ENCODE measurements at regions not wholly inside any gene's neighbourhood (a gene's known extent, or its start where the extent isn't known, plus 50 kb on each side); places are given as distances from the start of the nearest gene placed in this dataset.
A peak's percentile ranks its signal among the peaks of the same experiment; 100 is the strongest.
"Not testable (repeated sequence)": the region's sequence is repeated elsewhere in the genome, so short reads cannot be mapped to it uniquely, and the experiment has no call there.

DNA sequence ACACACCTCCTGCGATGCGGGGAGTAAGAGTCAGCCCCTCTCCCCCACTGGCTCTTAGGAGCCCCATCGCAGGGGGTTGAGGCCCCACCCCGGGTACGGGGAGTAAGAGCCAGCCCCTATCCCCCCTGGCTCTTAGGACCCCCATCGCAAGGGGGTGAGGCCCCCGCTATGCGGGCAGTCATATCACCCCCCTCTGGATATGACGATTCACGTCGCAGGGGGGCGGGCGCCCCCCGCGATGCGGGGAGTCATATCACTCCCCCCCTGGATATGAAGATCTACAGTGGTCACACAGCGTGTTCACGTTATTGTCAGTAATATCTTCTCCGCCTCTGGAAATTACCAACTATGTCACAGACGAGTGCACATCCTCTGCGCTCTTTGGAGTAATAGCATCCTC, 61.1 kb downstream of the DEFB131A start:
- DNase-seq (ENCODE audit: low spot score) = not testable (repeated sequence)

DNA sequence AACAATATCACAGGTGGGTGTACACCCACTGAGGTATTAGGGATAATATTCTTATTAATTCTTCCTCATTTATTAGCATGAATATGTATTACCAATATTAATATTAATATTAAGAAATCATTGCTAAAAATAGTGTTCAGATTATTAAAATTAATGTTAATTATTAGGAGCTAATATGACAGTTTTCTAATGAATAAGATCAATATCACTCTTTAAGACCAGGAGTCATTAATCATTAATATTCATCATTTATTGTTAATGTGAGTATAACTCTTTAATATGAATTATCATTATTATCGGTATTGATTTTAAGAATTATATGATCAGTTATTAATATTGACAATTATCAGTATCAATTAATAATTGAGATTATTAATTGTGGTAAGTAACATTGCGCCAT, 62.5 kb downstream of the DEFB131A start:
- not testable (repeated sequence) for DNase-seq (ENCODE audit: low spot score)

DNA sequence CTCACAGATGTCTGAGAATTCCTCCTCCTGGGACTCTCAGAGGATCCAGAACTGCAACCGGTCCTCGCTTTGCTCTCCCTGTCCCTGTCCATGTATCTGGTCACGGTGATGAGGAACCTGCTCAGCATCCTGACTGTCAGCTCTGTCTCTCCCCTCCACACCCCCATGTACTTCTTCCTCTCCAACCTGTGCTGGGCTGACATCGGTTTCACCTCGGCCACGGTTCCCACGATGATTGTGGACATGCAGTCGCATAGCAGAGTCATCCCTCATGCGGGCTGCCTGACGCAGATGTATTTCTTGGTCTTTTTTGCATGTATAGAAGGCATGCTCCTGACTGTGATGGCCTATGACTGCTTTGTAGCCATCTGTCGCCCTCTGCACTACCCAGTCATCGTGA, 68.7 kb downstream of the DEFB131A start:
- DNase-seq (ENCODE audit: low spot score) = not testable (repeated sequence)

DNA sequence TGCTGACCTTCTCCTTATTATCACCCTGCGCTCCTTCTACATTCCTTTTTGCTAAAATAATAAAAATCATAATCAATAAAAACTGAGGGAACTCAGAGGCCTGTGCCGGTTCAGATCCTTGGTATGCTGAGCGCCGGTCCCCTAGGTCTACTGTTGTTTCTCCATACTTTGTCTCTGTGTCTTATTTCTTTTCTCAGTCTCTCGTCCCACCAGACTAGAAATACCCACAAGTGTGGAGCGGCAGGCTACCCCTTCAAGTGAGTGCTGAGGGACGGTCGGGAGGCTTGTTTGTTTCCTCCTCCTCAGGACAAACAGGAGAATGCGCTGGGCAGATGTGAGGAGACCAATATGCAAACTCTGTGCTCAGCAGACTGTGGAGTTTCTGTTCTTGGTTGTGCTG, 75.4 kb downstream of the DEFB131A start:
- not testable (repeated sequence) for DNase-seq (ENCODE audit: low spot score)

DNA sequence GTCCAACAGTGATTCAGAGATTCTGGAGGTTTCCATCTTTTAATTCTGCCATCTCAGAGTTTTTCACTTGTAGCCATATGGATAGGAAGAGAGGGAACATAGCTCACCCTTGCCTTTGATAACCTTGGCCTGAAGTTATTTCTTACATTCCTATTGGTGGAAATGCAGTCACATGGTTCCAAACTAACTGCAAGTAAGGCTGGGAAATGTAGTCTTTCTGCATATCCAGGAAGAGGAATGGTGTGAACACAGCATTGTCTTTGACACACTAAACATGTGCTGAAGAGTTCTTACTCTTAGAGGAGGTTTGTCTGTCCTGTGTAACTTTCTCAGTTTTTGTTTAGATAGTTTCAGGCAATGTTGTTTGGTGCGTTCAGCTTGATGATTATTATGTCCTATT, 78.7 kb downstream of the DEFB131A start:
- not testable (repeated sequence) for DNase-seq (ENCODE audit: low spot score)

DNA sequence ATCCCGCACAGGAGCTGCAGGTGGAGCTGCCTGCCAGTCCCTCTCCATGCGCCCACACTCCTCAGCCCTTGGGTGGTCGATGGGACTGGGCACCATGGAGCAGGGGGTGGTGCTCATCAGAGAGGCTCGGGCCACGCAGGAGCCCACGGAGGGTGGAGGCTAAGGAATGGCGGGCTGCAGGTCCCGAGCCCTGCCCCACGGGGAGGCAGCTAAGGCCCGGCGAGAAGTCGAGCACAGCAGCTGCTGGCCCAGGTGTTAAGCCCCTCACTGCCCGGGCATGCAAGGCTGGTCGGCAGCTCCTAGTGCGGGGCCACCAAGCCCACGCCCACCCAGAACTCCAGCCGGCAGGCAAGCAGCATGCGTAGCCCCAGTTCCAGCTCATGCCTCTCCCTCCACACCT, 80.2 kb downstream of the DEFB131A start:
- not testable (repeated sequence) for DNase-seq (ENCODE audit: low spot score)

DNA sequence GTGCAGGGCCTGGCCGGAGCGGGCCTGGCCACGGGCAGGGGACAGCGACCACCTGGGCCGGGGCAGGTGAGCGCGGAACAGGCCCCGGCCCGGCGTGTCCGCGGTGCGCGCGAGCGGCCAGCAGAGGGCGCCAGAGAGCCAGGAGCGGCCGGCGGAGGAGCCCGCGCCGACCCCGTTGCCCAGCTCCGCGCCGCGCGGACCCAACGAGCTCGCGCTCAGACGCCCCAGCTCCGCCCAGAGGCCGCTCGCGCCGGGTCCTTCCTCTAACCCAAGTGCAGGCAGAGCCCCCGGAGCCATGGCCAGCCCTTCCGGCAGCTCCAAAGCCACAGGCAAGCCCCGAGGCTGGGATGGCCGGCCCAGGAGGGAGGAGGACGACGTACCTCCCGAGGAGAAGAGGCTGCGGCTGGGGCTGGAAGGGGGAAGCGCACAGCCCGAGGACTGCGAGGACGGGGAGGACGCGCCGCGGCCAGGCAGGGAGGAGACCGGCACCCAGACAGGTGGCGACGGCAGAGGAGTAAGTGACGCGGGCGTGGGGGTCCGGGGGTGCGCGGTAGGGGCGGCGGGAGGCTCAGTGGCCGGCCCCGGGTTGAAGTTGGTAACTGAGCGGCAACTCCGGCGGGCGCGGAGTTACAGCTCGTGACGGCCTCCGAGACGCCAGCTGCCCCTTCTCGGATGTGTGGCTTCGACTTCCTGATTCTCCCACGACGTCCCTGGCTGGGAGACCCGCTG, 88.1 kb downstream of the DEFB131A start:
- peak; percentile 14 for DNase-seq (ENCODE audit: low spot score)

DNA sequence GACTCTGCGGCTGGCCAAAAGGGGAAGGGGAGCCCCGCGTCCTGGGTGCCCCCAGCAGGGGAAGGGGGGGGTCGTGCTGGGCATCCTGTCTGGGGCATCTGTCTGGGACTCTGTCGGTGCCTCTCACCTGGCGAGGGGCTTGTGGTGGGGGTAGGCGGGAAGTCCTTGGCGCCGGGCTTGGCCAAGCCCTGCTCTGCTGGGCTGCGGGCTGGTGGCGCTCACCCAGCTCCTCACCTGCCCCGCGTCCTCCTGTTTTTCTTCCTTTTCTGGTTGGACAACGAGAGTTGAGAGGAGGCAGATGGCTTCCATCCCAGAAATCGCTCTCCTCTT, 88.6 kb downstream of the DEFB131A start:
- DNase-seq (ENCODE audit: low spot score) = not testable (repeated sequence)

DNA sequence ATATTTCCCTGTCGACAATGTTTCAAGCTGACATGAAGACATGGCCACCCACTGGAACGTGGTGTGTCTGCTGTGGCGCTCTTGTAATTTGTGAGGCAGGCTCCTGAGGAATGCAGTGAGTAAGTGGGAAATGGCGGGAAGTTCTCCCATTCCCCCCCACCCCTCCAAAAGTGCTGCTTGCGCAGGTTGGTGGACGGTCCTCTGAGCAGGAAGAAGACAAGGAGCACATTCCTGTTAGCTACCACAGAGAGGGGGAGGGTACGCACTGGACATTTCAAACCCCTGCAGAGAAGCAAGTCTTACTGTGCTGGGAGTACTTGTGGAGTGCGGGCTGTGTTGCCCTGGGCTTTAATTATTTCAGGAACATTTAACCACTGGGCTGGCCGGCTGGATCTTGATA, 92.9 kb downstream of the DEFB131A start:
- not testable (repeated sequence) for DNase-seq (ENCODE audit: low spot score)

DNA sequence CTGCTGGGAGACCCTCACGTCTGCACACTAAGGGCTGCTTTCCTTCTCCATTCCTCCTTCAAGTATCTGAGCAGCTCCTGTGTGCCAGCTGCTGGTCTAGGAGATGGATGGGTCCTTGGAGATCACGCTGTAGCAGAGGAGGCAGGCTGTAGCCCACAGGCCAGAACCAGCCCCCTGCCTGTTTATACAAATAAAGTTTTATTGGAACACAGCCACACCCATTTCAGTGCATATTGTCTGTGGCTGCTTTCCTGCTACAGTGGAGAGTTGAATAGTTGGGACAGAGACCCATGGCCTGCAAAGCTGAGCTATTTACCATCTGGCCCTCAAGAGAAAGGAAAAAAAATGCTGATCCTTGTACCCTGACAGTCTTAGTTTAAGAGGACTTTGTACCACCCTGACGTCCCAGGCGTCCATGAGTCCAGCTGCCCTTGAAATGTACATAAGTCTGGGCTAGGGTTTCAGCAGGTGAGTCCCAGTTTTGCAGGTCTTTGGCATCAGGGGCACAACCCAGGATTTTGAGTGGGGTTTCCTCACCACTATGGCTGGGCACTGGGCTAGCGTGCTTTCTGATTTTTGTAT, 95.8 kb downstream of the DEFB131A start:
- DNase-seq (ENCODE audit: low spot score) = not testable (repeated sequence)

DNA sequence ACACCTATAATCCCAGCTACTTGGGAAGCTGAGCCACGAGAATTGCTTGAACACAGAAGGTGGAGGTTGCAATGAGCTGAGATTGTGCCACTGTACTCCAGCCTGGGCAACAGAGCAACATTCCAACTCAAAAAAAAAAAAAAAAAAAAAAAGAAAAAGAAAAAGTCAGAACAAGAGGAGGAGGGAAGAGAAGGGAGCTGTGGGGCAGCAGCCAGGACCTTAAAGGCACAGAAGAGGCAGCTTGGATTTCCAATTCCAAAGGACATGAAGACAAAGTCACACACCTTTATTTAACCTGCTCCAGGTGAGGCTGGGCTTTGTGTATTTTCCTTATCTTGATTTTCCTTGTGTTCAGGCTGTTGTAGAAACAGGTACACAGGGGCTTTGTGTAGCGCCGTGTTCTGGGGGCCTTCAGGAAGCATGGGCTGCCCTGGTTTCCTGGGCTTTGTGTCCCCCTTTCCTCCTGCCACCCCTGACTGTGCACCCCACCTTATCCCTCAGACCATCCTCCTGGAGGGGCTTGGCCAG, 97.2 kb downstream of the DEFB131A start:
- not testable (repeated sequence) for DNase-seq (ENCODE audit: low spot score)

DNA sequence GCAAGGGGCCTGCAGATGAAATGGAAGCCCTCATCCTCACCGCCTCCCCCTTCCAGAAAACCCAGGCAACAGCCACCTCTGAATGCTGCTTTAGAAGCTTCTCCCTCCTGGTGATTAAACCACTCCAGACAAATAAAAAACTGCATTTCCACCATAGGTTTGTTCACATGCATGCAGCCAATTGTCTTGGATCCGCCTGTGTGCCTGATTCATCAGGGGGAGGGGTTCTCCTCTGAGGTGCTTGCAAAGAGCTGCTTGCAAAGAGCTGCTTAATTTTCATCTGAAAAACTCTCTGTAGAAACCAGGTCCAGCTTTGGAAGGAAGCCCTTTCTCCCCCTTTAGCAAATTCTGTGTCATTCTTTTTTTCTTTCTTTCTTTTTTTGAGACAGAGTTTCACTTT, 100.6 kb downstream of the DEFB131A start:
- DNase-seq (ENCODE audit: low spot score) = not testable (repeated sequence)

DNA sequence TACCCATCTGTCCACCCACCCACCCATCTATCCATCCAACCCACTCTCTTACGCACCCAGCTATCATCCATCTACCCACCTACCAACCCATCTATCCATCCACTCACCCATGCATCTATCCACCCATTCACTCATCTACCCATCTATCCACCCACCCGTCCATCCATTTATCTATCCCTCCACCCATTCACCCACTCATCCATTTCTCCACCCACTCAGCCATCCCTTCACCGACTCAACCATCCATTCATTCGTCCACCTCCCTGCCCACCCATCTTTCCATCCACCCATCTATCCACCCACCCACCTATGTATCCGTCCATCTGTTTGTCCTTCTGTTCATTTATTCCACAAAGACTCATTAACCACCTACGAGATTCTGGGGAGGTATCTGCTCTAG, 103.3 kb downstream of the DEFB131A start:
- not testable (repeated sequence) for DNase-seq (ENCODE audit: low spot score)

DNA sequence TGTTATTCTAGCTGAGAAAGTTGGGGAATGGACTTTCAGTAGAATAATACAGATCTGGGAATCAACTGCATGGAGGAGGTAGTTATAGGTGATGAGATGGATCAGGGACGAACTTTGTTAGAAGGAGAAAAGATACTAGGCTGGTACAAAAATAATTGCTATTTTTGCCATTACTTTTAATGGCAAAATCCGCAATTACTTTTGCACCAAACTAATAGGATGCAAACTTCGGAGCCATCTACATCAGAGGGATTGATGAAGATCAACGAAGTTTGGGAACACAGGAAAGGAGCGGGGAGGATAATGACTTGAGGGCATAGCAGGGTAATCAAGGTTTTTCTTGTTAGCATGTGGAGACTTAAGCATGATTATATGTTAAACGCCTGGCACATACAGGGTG, 111.9 kb downstream of the DEFB131A start:
- DNase-seq (ENCODE audit: low spot score) = not testable (repeated sequence)

DNA sequence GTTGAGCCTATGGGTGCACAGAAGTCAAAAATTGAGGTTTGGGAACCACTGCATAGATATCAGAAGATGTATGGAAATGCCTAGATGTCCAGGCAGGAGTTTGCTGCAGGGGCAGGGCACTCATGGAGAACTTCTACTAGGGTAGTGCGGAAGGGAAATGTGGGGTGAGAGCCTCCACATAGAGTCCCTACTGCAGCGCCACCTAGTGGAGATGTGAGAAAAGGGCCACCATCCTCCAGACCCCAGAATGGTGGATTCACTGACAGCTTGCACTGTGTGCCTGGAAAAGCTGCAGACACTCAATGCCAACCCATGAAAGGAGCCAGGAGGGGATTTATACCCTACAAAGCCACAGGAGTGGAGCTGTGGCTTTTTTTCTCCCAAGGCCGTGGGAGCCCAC, 133.7 kb downstream of the DEFB131A start:
- not testable (repeated sequence) for DNase-seq (ENCODE audit: low spot score)

DNA sequence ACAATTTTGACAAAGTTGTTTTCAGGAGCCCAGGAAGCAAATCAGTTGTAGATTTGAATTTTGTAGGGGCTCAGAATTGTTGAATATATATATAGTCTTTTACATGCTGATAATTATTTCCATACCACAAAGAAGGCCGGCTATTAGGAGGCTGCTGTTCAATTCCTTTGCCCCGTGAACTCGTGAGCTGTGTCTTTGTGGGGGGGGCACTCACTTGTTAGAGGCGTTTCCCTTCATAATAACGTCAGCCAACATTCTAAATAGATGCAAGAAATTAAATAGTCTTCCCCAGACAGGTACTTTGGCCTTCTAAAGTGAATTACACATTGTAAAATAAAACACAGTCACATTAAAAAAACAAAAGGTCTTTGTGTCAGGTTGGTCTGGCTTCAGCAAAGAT, 138.7 kb downstream of the DEFB131A start:
- DNase-seq (ENCODE audit: low spot score) = not testable (repeated sequence)

DNA sequence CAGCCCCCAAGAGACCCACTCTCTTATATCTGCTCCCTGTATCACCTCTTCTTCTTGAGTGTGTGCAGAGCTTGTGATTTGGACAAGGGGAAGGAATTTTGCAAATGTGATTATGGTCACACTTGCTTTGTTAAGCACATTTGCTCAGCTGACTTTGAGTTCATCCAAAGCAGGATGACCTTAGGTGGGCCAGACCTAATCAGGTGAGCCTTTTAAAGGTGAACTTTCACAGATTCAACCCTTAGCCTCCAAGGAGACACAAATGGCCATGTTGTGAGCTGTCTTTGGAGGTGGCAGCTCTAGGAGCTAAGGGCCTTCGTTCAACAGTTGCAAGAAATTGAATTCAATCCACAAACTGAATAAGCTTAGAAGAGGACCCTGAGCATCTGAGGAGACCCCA, 147.8 kb downstream of the DEFB131A start:
- no peak for DNase-seq (ENCODE audit: low spot score)

DNA sequence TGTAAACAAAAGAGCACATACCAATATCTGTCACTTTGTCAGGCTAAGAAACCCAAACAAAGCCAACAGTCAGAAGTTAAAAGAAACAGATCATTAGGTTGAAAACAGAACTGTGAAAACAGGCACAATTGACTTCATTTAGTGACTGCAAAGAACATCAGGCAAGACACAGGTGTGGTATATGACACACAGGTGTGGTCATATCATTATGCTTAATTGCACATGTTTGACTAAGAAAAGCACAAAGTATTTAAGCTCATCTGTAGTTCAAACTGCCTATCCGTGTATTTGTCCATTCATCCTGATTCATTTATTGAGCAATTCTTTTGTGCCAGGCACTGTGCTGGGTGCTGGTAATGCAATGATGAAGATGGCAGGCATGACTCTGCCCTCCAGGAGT, 150.7 kb downstream of the DEFB131A start:
- DNase-seq (ENCODE audit: low spot score) = no peak

DNA sequence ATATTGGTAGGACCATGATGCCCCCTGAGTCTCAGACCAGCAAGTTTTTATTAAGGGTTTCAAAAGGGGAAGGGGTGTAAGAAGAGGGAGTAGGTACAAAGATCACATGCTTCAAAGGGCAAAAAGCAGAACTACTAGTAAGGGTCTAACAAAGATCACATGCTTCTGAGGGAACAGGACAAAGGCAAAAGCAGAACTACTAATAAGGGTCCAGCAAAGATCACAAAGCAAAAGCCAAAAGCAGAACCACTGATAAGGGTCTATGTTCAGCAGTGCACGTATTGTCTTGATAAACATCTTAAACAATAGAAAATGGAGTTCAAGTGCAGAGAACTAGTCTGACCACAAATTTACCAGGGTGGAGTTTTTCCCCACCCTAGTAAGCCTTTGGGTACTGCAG, 151.3 kb downstream of the DEFB131A start:
- DNase-seq (ENCODE audit: low spot score) = not testable (repeated sequence)

DNA sequence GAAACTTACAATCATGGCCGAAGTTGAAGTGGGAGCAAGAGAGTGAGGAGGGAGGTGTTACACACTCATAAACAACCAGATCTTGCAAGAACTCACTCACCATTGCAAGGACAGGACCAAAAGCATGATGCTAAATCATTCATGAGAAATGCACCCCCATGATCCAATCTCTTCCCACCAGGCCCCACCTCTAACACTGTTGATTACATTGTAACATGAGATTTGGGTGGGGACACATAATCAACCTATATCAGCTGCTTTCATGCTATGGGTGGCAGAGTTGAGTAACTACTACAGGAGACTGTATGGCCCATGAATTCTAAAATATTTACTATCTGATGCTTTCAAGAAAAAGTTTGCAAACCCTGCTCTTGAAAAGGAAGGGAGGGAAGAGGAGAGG, 155.1 kb downstream of the DEFB131A start:
- DNase-seq (ENCODE audit: low spot score) = no peak

DNA sequence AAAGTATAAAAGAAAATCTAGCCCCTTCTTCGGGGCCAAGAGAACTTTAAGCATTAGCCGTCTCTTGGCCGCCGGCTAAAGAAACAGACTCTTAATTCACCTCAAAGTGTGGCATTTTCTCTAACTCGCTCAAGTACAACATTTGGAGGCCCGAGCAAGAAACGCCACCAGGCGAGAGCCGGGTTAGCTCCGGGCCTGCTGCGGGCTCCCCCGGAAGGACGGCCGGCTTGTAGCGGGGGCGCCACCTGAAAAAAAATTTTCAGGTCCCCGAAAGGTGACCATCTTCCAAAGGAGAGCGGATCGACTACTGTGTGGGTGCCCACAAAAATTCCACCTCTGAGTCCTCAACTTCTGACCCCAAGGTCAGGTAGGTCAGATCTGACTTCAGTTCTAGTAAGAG, 156.0 kb downstream of the DEFB131A start:
- no peak for DNase-seq (ENCODE audit: low spot score)

DNA sequence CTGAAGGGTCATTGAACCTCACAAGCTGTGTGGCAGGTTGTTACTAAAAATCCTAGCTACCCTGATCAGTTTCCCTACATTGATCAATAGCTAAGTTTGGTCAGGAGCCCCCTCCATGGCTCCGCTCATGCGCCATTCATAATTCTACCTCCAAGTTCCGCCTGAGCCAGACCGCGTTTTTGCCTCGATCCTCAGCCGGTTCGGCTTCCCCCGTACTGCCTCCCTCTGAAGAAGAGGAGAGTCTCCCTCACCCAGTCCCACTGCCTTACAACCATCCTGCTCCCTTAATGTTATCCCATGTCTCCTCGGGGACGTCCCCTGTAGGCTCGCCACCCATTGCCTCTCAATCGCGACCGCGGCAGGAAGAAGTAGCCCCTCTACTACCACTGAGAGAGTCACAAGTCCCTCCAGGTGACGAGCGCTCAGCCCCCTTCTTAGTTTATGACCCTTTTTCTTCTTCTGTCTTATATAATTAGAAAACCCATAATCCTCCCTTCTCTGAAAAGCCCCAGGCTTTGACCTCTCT, 158.2 kb downstream of the DEFB131A start:
- DNase-seq (ENCODE audit: low spot score) = no peak

All from cerebellar cortex (tissue), 1 donor.